B cell (primary cell): ENCODE measurements at regions not wholly inside any gene's neighbourhood (a gene's known extent, or its start where the extent isn't known, plus 50 kb on each side); places are given as distances from the start of the nearest gene placed in this dataset.

Experiments
- ATAC-seq: fragments of 200-7000 bp; cut with Tn5 transposase; one replicate; pipeline ENCODE4 v1.10.0; 2021; ENCODE audit warnings: low read depth, mild to moderate bottlenecking, moderate number of reproducible peaks, moderate library complexity
- CTCF ChIA-PET: fragments of 350-600 bp; sonication (Branson Sonifier 250); formaldehyde crosslinking; loops from one replicate; lab custom pipeline; 2021; ENCODE audit warnings: antibody characterized with exemption, inconsistent platforms; lab: Charles Lee
- POLR2A ChIA-PET: fragments of 350-600 bp; sonication (Branson Sonifier 250); formaldehyde crosslinking; loops from one replicate; lab custom pipeline; 2021; ENCODE audit warnings: antibody characterized with exemption; lab: Charles Lee
- DNase-seq: peaks from one replicate; pipeline ENCODE4 v3.0.0; 2013
- H2AFZ ChIP-seq: 2 replicates; pipeline ENCODE4 v1.6.1; 2012; ENCODE audit warnings: mild to moderate bottlenecking, low read depth, low read length; ENCODE audit not compliant: insufficient read depth, poor library complexity, severe bottlenecking
- H3K27ac ChIP-seq, 2 donors: 1 replicate in 1 of 2; 2 replicates in 1 of 2; pipeline ENCODE4 v1.5.1; 2012 to 2013; ENCODE audit warnings: low read length in 2 of 2, mild to moderate bottlenecking in 2 of 2, moderate library complexity in 1 of 2
- H3K27me3 ChIP-seq, 4 experiments: fragments of 200-600 bp in 1 of 4; sonication (generic) in 1 of 4; replicated peaks in 1 of 4; 1 replicate in 2 of 4; 2 replicates in 2 of 4; pipeline versions ENCODE4 v1.6.1 to v1.7.0; 2013 to 2016; ENCODE audit warnings: low read length in 3 of 4, mild to moderate bottlenecking in 2 of 4, mixed read lengths in 1 of 4, moderate library complexity in 1 of 4; ENCODE audit not compliant: insufficient read depth in 4 of 4, control insufficient read depth in 3 of 4; ENCODE audit errors: control extremely low read depth in 1 of 4
- H3K36me3 ChIP-seq, 2 experiments: replicated peaks in 1 of 2; 1 replicate in 1 of 2; 2 replicates in 1 of 2; pipeline versions ENCODE4 v1.6.1 to v1.7.1; 2013; ENCODE audit warnings: low read length in 1 of 2; ENCODE audit not compliant: insufficient read depth in 2 of 2, control insufficient read depth in 1 of 2; ENCODE audit errors: control extremely low read depth in 1 of 2, extremely low read depth in 1 of 2
- H3K4me1 ChIP-seq, 2 donors: fragments of 200-600 bp in 1 of 2; sonication (generic) in 1 of 2; 1 replicate in 1 of 2; 2 replicates in 1 of 2; pipeline versions ENCODE4 v1.5.1 to v1.6.1; 2013 to 2017; ENCODE audit warnings: low read length in 2 of 2; ENCODE audit not compliant: control insufficient read depth in 2 of 2, insufficient read depth in 2 of 2
- H3K4me2 ChIP-seq: replicated peaks from 2 replicates; pipeline ENCODE3; 2012; ENCODE audit warnings: mild to moderate bottlenecking, low read depth, low read length; ENCODE audit not compliant: poor library complexity, severe bottlenecking
- H3K4me3 ChIP-seq, 5 experiments: fragments of 200-600 bp in 1 of 5; sonication (generic) in 1 of 5; 1 replicate in 3 of 5; 2 replicates in 2 of 5; pipeline versions ENCODE4 v1.5.1 to v1.7.0; 2011 to 2016; ENCODE audit warnings: low read length in 4 of 5, mild to moderate bottlenecking in 4 of 5, low read depth in 2 of 5, control low read depth in 1 of 5, moderate library complexity in 1 of 5; ENCODE audit not compliant: insufficient read depth in 1 of 5; ENCODE audit errors: control extremely low read depth in 1 of 5, extremely low read depth in 1 of 5
- H3K79me2 ChIP-seq: fragments of 200-600 bp; sonication (generic); one replicate; pipeline ENCODE4 v1.6.0; 2016; ENCODE audit warnings: low read length; ENCODE audit not compliant: control insufficient read depth, insufficient read depth
- H3K9ac ChIP-seq: fragments of 200-600 bp; sonication (generic); 2 replicates; pipeline ENCODE4 v1.6.1; 2017; ENCODE audit warnings: mild to moderate bottlenecking, low read length, moderate library complexity
- H3K9me3 ChIP-seq, 3 donors: one replicate each; pipeline versions ENCODE4 v1.6.1 to v1.7.1; 2013; ENCODE audit warnings: low read length in 2 of 3; ENCODE audit not compliant: control insufficient read depth in 2 of 3, insufficient read depth in 1 of 3; ENCODE audit errors: control extremely low read depth in 1 of 3
- H4K20me1 ChIP-seq: 2 replicates; pipeline ENCODE4 v1.6.0; 2012; ENCODE audit warnings: mild to moderate bottlenecking, low read length; ENCODE audit not compliant: insufficient read depth, control insufficient read depth, poor library complexity, severe bottlenecking
- H3K27ac Mint-ChIP-seq: one replicate; pipeline ENCODE4 v1.8.0; 2021; ENCODE audit warnings: mixed read lengths
- H3K27me3 Mint-ChIP-seq: one replicate; pipeline ENCODE4 v1.8.0; 2021; ENCODE audit warnings: mixed read lengths
- H3K4me1 Mint-ChIP-seq: one replicate; pipeline ENCODE4 v1.8.0; 2021; ENCODE audit warnings: mixed read lengths
- H3K4me3 Mint-ChIP-seq: one replicate; pipeline ENCODE4 v1.8.0; 2021; ENCODE audit warnings: mixed read lengths
- H3K9me3 Mint-ChIP-seq: one replicate; pipeline ENCODE4 v1.8.0; 2022; ENCODE audit warnings: mixed read lengths; ENCODE audit not compliant: insufficient read depth
- EZH2 ChIP-seq: IDR thresholded peaks from 2 replicates; pipeline ENCODE4 v1.6.1; 2012; ENCODE audit warnings: borderline replicate concordance, low read depth, mild to moderate bottlenecking, moderate library complexity, low read length; ENCODE audit not compliant: insufficient read depth, poor library complexity, severe bottlenecking
- WGBS: methylation state at CpG from one replicate; pipeline ENCODE4 v1.1.5; 2013; ENCODE audit warnings: missing lambda C conversion rate; ENCODE audit not compliant: insufficient coverage; 5-methylcytosine and 5-hydroxymethylcytosine counted together
- intact Hi-C: fragments of 100-400 bp; cut with micrococcal nuclease; formaldehyde crosslinking; loops from one replicate; pipeline ENCODE4 v1.10.0; 2022
- TF ChIP-seq, protein P1 (sequence below): fragments of 200-600 bp; IDR thresholded peaks from one replicate; pipeline ENCODE4 v1.8.0; 2022; ENCODE audit warnings: antibody characterized with exemption, mild to moderate bottlenecking

GRCh38 chr10:98328163-98328562, 60.2 kb upstream of the LOXL4 start:
- Histone ChIP-seq H3K4me3 (no peak overlapping the region), H2AFZ (no peak overlapping the region), H4K20me1 (no peaks in the 10 kb centered on the region), H3K36me3 (no peaks in the 10 kb centered on the region), H3K27me3 (peaks cover 0 to 9% (median 0%) of the 10 kb centered on the region in 4 experiments), H3K9me3 (peaks cover 0 to 9% (median 0%) of the 10 kb centered on the region in 3 donors), H3K9ac (no peak overlapping the region), H3K27ac (no peak overlapping the region), H3K4me2 (no peak overlapping the region), H3K79me2 (no peaks in the 10 kb centered on the region), H3K4me1 (no peaks in the 10 kb centered on the region)
- no peak overlapping the region for H3K27ac Mint-ChIP-seq
- no peak for TF ChIP-seq EZH2
- TF ChIP-seq, protein P1, sequence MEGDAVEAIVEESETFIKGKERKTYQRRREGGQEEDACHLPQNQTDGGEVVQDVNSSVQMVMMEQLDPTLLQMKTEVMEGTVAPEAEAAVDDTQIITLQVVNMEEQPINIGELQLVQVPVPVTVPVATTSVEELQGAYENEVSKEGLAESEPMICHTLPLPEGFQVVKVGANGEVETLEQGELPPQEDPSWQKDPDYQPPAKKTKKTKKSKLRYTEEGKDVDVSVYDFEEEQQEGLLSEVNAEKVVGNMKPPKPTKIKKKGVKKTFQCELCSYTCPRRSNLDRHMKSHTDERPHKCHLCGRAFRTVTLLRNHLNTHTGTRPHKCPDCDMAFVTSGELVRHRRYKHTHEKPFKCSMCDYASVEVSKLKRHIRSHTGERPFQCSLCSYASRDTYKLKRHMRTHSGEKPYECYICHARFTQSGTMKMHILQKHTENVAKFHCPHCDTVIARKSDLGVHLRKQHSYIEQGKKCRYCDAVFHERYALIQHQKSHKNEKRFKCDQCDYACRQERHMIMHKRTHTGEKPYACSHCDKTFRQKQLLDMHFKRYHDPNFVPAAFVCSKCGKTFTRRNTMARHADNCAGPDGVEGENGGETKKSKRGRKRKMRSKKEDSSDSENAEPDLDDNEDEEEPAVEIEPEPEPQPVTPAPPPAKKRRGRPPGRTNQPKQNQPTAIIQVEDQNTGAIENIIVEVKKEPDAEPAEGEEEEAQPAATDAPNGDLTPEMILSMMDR = no peak
- DNase-seq = no peak
- no peak for ATAC-seq
- peaks cover 7% of the 10 kb centered on the region for H3K27me3 Mint-ChIP-seq
- ChIA-PET CTCF (no interaction called here), POLR2A (no interaction called here)
- no peaks in the 10 kb centered on the region for H3K9me3 Mint-ChIP-seq
- WGBS = 62% methylated on average over 1 of the region's 3 CpGs
- H3K4me3 Mint-ChIP-seq = no peak overlapping the region
- intact Hi-C loops = no loop called here
- no peaks in the 10 kb centered on the region for H3K4me1 Mint-ChIP-seq

GRCh38 chr10:98326621-98327027, 58.6 kb upstream of the LOXL4 start:
- DNase-seq (no peak), ATAC-seq (no peak)
- Mint-ChIP-seq H3K9me3 (no peaks in the 10 kb centered on the region), H3K27ac (no peak overlapping the region), H3K4me3 (no peak overlapping the region), H3K4me1 (no peaks in the 10 kb centered on the region), H3K27me3 (peaks cover 11% of the 10 kb centered on the region)
- intact Hi-C loops = no loop called here
- CTCF ChIA-PET = interaction anchor here (0.5 to 0.9 kb wide), 2 partner anchors 14 to 760 kb away, joined by 3 to 4 read pairs; no protein-coding TSS in a partner anchor
- H3K27me3 ChIP-seq = peaks cover 0 to 9% (median 0%) of the 10 kb centered on the region in 4 experiments
- H3K36me3 ChIP-seq = no peaks in the 10 kb centered on the region
- H3K9me3 ChIP-seq = peaks cover 0 to 9% (median 0%) of the 10 kb centered on the region in 3 donors
- no peaks in the 10 kb centered on the region for H4K20me1 ChIP-seq
- H2AFZ ChIP-seq = no peak overlapping the region
- no peak overlapping the region for H3K4me3 ChIP-seq
- H3K27ac ChIP-seq = no peak overlapping the region
- no peak overlapping the region for H3K4me2 ChIP-seq
- WGBS = 69% methylated on average over 15 of the region's 15 CpGs
- no peak overlapping the region for H3K9ac ChIP-seq
- no peak for TF ChIP-seq EZH2
- TF ChIP-seq, protein P1 = no peak
- POLR2A ChIA-PET = no interaction called here
- no peaks in the 10 kb centered on the region for H3K4me1 ChIP-seq
- H3K79me2 ChIP-seq = no peaks in the 10 kb centered on the region
